ENCODE measurements at regions not wholly inside any gene's neighbourhood (a gene's known extent, or its start where the extent isn't known, plus 50 kb on each side); places are given as distances from the start of the nearest gene placed in this dataset.

GRCh38 chr21:23119491-23119890 is 2121.3 kb downstream of the NCAM2 start:
- TF ChIP-seq CTCF (IDR thresholded peaks at IDR 0.05) (no peak), PBX3 (IDR thresholded peaks at IDR 0.05) (no peak), ZFP36 (IDR thresholded peaks at IDR 0.05; ENCODE audit: borderline replicate concordance, partially characterized antibody) (no peak), POLR2A (IDR thresholded peaks at IDR 0.05; ENCODE audit: low read length) (no peak), HMGXB4 (CRISPR knock-in tag; IDR thresholded peaks at IDR 0.05; ENCODE audit: borderline replicate concordance) (no peak), JUN (IDR thresholded peaks at IDR 0.05) (no peak), MAX (IDR thresholded peaks at IDR 0.05) (no peak), EP300 (IDR thresholded peaks at IDR 0.05) (no peak), CBX2 (IDR thresholded peaks at IDR 0.05; ENCODE audit: borderline replicate concordance, low read depth) (no peak), USF2 (IDR thresholded peaks at IDR 0.05) (no peak), RAD21 (conservative IDR thresholded peaks at IDR 0.05 in 1 of 2, IDR thresholded peaks at IDR 0.05 in 1 of 2) (no peak), JUNB (IDR thresholded peaks at IDR 0.05) (no peak)
